Muscle layer of duodenum (tissue), 2 donors: ENCODE measurements at regions not wholly inside any gene's neighbourhood (a gene's known extent, or its start where the extent isn't known, plus 50 kb on each side); places are given as distances from the start of the nearest gene placed in this dataset.
"Not testable (repeated sequence)": the region's sequence is repeated elsewhere in the genome, so short reads cannot be mapped to it uniquely, and the experiment has no call there.

Experiments used
- H3K27ac ChIP-seq: one replicate; pipeline ENCODE4 v1.7.0; 2013; ENCODE audit warnings: mild to moderate bottlenecking, low read length
- H3K27me3 ChIP-seq: one replicate; pipeline ENCODE4 v1.7.0; 2013; ENCODE audit warnings: low read depth, mild to moderate bottlenecking, control low read depth, low read length
- H3K36me3 ChIP-seq, 2 donors: one replicate each; pipeline ENCODE4 v1.7.0; 2013; ENCODE audit warnings: low read length in 2 of 2, control low read depth in 1 of 2, mild to moderate bottlenecking in 1 of 2; ENCODE audit not compliant: insufficient read depth in 2 of 2, control insufficient read depth in 1 of 2
- H3K4me1 ChIP-seq, 2 donors: one replicate each; pipeline ENCODE4 v1.7.0; 2013; ENCODE audit warnings: low read length in 2 of 2, mild to moderate bottlenecking in 2 of 2, control low read depth in 1 of 2, moderate library complexity in 1 of 2; ENCODE audit not compliant: insufficient read depth in 2 of 2, control insufficient read depth in 1 of 2
- H3K4me3 ChIP-seq, 2 donors: one replicate each; pipeline ENCODE4 v1.7.0; 2013; ENCODE audit warnings: low read length in 2 of 2, low read depth in 1 of 2, mild to moderate bottlenecking in 1 of 2
- H3K9me3 ChIP-seq, 2 donors: one replicate each; pipeline ENCODE4 v1.7.0; 2013; ENCODE audit warnings: low read length in 2 of 2, control low read depth in 1 of 2, mild to moderate bottlenecking in 1 of 2; ENCODE audit not compliant: control insufficient read depth in 1 of 2
- donor health status: healthy.

- Histone ChIP-seq H3K27ac (no peak overlapping the region), H3K27me3 (no peaks in the 10 kb centered on the region), H3K4me3 (no peak overlapping the region), H3K4me1 (no peaks in the 10 kb centered on the region), H3K9me3 (no peaks in the 10 kb centered on the region), H3K36me3 (no peaks in the 10 kb centered on the region)
These were observed 181.8 kb upstream of the ADGRL4 start for GRCh38 chr1:79188337-79188736.

- H3K27ac ChIP-seq = no peak overlapping the region
- H3K4me1 ChIP-seq = no peaks in the 10 kb centered on the region
- H3K4me3 ChIP-seq = no peak overlapping the region
- H3K27me3 ChIP-seq = no peaks in the 10 kb centered on the region
- no peaks in the 10 kb centered on the region for H3K36me3 ChIP-seq
- no peaks in the 10 kb centered on the region for H3K9me3 ChIP-seq
These were observed 179.7 kb upstream of the ADGRL4 start for GRCh38 chr1:79186260-79186659.

GRCh38 chr1:79177844-79178243 is 171.3 kb upstream of the ADGRL4 start:
- H3K36me3 ChIP-seq = no peaks in the 10 kb centered on the region
- no peak overlapping the region for H3K4me3 ChIP-seq
- no peaks in the 10 kb centered on the region for H3K27me3 ChIP-seq
- H3K27ac ChIP-seq = no peak overlapping the region
- no peaks in the 10 kb centered on the region for H3K4me1 ChIP-seq
- no peaks in the 10 kb centered on the region for H3K9me3 ChIP-seq

DNA sequence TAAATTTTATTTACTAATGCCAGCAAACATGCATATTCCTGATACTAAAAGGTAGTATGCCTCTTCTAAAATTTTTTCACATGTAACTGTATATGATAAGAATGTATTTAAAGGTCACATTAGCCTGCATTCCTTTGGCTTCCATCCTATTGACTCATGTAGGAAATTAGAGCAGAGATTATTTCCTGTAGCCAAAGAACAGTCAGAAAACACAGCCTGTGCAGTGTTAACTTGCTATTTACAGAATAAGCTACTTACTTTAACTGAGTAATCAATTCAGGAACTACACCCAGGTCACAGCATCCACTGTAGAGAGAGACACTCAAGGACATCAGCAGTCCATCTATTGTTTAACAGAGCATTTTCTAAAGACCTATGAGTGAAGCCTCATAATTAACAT is 154.5 kb upstream of the ADGRL4 start:
- H3K4me3 ChIP-seq = no peak overlapping the region
- H3K27me3 ChIP-seq = no peaks in the 10 kb centered on the region
- H3K27ac ChIP-seq = no peak overlapping the region
- no peaks in the 10 kb centered on the region for H3K36me3 ChIP-seq
- H3K9me3 ChIP-seq = peaks cover 0 to 5% of the 10 kb centered on the region in 2 donors
- H3K4me1 ChIP-seq = no peaks in the 10 kb centered on the region

DNA sequence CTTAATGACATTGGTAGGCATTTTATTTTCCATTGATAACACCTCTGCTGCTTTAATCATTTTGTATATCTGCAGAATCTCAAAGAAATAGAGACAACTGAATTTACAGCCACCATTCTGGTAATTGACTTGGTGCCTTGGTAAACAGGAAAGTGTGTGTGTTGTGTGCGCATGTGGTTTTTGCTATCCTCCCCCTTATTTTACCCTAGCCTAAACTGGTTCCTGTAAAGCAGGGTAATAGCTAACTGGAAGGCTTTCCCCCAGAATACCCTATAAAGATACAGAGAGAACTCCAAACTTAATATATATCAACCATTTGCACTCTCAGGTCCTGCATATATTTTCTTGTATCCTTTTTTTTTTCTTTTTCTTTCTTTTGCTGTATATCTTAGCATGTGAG is 149.5 kb upstream of the ADGRL4 start:
- Histone ChIP-seq H3K4me1 (no peaks in the 10 kb centered on the region), H3K9me3 (peaks cover 0 to 2% of the 10 kb centered on the region in 2 donors), H3K27ac (no peak overlapping the region), H3K36me3 (no peaks in the 10 kb centered on the region), H3K27me3 (no peaks in the 10 kb centered on the region), H3K4me3 (no peak overlapping the region)

DNA sequence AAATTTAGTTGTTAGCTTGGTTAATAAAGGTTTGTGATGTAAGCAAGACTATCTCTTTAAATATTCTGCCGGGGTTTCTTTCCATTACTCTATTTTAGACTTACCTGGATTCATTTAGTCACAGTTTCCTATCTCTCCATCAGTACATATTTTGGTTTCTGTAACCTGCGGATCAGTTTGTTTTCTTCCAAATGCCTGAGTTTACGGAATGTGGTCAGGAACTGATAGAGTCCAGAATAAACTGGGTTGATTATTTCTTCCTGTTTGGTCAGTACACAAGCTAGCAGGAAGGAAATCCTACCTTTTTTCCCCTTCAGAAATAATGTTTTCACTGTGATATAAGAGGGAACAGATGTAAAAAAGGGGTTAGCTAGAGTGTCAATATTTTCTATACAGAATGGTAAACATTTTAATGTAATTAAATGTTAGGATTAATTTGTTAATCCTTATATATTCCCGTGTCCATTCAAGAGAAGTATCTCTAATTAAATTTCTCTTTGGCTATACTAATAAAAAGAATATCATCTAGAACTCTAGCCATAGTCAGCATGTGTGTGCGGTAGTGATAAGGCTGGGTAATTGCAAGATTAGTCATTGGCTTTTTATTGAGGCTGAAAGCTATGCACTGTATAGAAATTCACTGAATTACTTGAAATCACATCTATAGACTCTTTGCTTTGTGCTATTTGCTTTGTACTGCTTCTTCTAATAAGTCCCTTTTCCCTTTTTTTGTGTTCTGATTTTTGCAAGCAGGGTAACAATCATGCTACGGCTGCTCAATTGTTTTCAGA is 144.7 kb upstream of the ADGRL4 start:
- Histone ChIP-seq H3K4me3 (no peak overlapping the region), H3K27ac (no peak overlapping the region)

DNA sequence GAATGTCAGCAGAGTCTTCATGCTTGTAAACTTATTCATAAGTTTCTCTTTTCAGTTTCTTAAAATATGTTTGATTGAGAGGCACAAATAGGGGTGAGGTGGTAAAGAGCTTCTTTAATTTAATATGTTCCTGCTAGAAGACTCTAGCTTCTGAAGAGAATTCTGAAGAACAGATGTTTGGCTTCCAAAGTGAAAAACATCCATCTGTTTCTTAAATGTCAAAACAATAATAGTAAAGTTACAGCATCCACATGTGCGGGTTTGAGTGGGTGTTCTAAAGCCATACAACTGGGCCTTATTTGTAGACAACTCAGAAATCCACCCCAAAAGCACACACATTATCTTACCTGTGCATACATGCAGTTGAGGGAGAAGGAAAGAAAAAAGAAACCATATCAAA is 144.0 kb upstream of the ADGRL4 start:
- Histone ChIP-seq H3K27ac (no peak overlapping the region), H3K4me1 (no peaks in the 10 kb centered on the region), H3K36me3 (no peaks in the 10 kb centered on the region), H3K27me3 (no peaks in the 10 kb centered on the region), H3K4me3 (no peak overlapping the region), H3K9me3 (no peaks in the 10 kb centered on the region)

More for the DNA sequence above, 144.7 kb upstream of the ADGRL4 start:
- Histone ChIP-seq H3K27me3 (no peaks in the 10 kb centered on the region), H3K9me3 (no peaks in the 10 kb centered on the region), H3K36me3 (no peaks in the 10 kb centered on the region), H3K4me1 (no peaks in the 10 kb centered on the region)

DNA sequence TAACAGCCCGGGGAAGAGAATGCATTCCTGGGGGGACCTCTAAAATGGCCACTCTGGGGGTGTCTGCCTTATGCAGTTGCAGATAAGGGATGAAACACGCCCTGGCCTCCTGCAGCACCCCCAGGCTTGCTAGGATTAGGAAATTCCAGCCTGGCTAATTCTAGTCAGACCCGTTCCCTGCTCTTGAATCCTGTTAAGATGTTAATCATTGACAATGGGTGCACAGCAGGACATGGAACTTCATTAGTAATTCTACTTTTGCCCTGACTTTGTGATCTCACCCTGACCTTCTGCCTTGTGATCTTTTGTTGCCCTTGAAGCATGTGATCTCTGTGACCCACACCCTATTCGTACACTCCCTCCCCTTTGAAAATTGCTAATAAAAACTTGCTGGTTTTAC is 131.7 kb upstream of the ADGRL4 start:
- H3K4me1 ChIP-seq, H3K4me3 ChIP-seq, H3K9me3 ChIP-seq, H3K36me3 ChIP-seq, H3K27ac ChIP-seq, H3K27me3 ChIP-seq: not testable (repeated sequence)

GRCh38 chr1:79133774-79134364 is 127.3 kb upstream of the ADGRL4 start:
- no peaks in the 10 kb centered on the region for H3K9me3 ChIP-seq
- H3K4me3 ChIP-seq = no peak overlapping the region
- no peak overlapping the region for H3K27ac ChIP-seq
- H3K36me3 ChIP-seq = no peaks in the 10 kb centered on the region
- no peaks in the 10 kb centered on the region for H3K4me1 ChIP-seq
- H3K27me3 ChIP-seq = no peaks in the 10 kb centered on the region

DNA sequence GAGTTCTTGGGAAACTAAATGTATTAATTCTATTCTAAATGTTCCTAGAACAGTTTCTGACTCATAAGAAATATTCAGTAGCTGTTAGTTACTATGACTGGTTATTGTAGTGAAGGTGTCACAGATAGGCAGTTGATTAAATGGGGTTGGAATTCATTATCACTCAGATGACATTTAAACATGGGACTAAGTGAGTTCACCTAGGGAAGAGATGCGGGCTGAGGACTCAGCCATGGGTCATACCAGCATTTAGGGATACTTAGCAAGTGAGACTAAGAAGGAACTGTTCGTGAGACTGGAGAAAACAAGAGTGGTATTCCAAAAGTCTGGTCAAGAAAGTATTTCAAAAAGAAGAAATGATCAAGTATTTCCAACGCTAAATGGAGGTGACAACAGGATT is 125.1 kb upstream of the ADGRL4 start:
- Histone ChIP-seq H3K4me1 (no peaks in the 10 kb centered on the region), H3K27ac (no peak overlapping the region), H3K4me3 (no peak overlapping the region), H3K27me3 (no peaks in the 10 kb centered on the region), H3K9me3 (no peaks in the 10 kb centered on the region), H3K36me3 (no peaks in the 10 kb centered on the region)

DNA sequence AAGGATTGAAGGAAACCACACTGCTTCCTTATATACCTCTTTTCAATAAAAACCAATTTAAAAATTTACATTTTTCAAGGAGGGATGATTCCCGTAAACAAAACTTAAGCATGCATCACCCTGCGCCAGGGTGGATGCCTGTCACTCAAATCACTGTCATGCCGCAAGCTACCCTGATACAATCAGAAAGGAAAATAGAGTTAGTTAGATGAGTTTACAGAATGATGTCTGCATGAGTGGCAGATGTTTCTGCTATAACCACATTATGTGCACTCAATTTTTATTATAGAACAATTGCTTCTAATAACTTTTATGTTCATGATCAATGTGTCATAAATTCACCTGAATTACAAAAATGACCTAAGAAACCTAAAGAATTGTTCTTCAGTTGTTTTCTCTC is 123.4 kb upstream of the ADGRL4 start:
- Histone ChIP-seq H3K27ac (no peak overlapping the region), H3K36me3 (no peaks in the 10 kb centered on the region), H3K4me1 (no peaks in the 10 kb centered on the region), H3K9me3 (no peaks in the 10 kb centered on the region), H3K27me3 (no peaks in the 10 kb centered on the region), H3K4me3 (no peak overlapping the region)

- no peak overlapping the region for H3K4me3 ChIP-seq
- no peaks in the 10 kb centered on the region for H3K4me1 ChIP-seq
- no peaks in the 10 kb centered on the region for H3K27me3 ChIP-seq
- no peak overlapping the region for H3K27ac ChIP-seq
- H3K9me3 ChIP-seq = no peaks in the 10 kb centered on the region
- H3K36me3 ChIP-seq = no peaks in the 10 kb centered on the region
These were observed 122.2 kb upstream of the ADGRL4 start for GRCh38 chr1:79128722-79129121.
